SU-DHL-6 (cell line): ENCODE measurements at regions not wholly inside any gene's neighbourhood (a gene's known extent, or its start where the extent isn't known, plus 50 kb on each side); places are given as distances from the start of the nearest gene placed in this dataset.
"Not testable (repeated sequence)": the region's sequence is repeated elsewhere in the genome, so short reads cannot be mapped to it uniquely, and the experiment has no call there.

Experiments used
- H2AFZ ChIP-seq: fragments of 200-600 bp; sonication (generic); 2 replicates; pipeline ENCODE4 v1.6.1; 2014; ENCODE audit warnings: low read depth, mild to moderate bottlenecking, moderate library complexity, mixed read lengths, antibody characterized with exemption, low read length; ENCODE audit not compliant: severe bottlenecking
- H3F3A ChIP-seq: fragments of 200-600 bp; shearing (Covaris generic); 2 replicates; pipeline ENCODE4 v1.6.0; 2016; ENCODE audit warnings: antibody characterized with exemption, mild to moderate bottlenecking; ENCODE audit not compliant: insufficient read depth
- H3K27ac ChIP-seq: fragments of 200-600 bp; sonication (generic); 2 replicates; pipeline ENCODE4 v1.5.1; 2016; ENCODE audit warnings: low read depth, mild to moderate bottlenecking, low read length, moderate library complexity, mixed read lengths
- H3K27me3 ChIP-seq: fragments of 200-600 bp; sonication (generic), shearing (Covaris generic); 2 replicates; pipeline ENCODE4 v1.6.0; 2014; ENCODE audit warnings: mild to moderate bottlenecking, low read length
- H3K36me3 ChIP-seq: fragments of 200-600 bp; sonication (generic); 2 replicates; pipeline ENCODE4 v1.6.1; 2014; ENCODE audit warnings: mild to moderate bottlenecking, low read length, mixed read lengths
- H3K4me2 ChIP-seq: fragments of 300-600, 200-600 bp; shearing (Covaris generic), sonication (generic); 2 replicates; pipeline ENCODE4 v1.6.0; 2014; ENCODE audit warnings: low read length, low read depth, mild to moderate bottlenecking; ENCODE audit not compliant: poor library complexity, severe bottlenecking
- H3K4me3 ChIP-seq: fragments of 200-600 bp; sonication (generic); 2 replicates; pipeline ENCODE4 v1.5.1; 2014; ENCODE audit warnings: antibody characterized with exemption, low read length, mild to moderate bottlenecking, mixed read lengths; ENCODE audit not compliant: insufficient read depth, poor library complexity, severe bottlenecking
- H3K79me2 ChIP-seq: fragments of 200-600 bp; sonication (generic); 2 replicates; pipeline ENCODE4 v1.6.1; 2014; ENCODE audit warnings: mild to moderate bottlenecking, low read length, moderate library complexity; ENCODE audit not compliant: insufficient read depth
- H3K9ac ChIP-seq: fragments of 200-600 bp; sonication (generic); 2 replicates; pipeline ENCODE4 v1.7.0; 2014; ENCODE audit warnings: mild to moderate bottlenecking, low read length
- H3K9me2 ChIP-seq: fragments of 200-600 bp; sonication (generic); replicated peaks from 2 replicates; pipeline ENCODE4 v1.6.1; 2014; ENCODE audit warnings: low read length; ENCODE audit not compliant: insufficient read depth
- H3K9me3 ChIP-seq: fragments of 200-600 bp; sonication (generic); 2 replicates; pipeline ENCODE4 v1.6.1; 2014; ENCODE audit warnings: low read length, mixed read lengths; ENCODE audit not compliant: insufficient read depth
- H4K20me1 ChIP-seq: fragments of 200-600 bp; sonication (generic); 2 replicates; pipeline ENCODE4 v1.6.1; 2014; ENCODE audit warnings: low read depth, mild to moderate bottlenecking, antibody characterized with exemption, low read length, moderate library complexity, mixed read lengths
- CTCF ChIP-seq: fragments of 200-600 bp; sonication (generic); IDR thresholded peaks from one replicate; pipeline ENCODE4 v1.5.1; 2017; ENCODE audit warnings: antibody characterized with exemption, mild to moderate bottlenecking, low read length, moderate library complexity; ENCODE audit not compliant: insufficient read depth, poor library complexity, severe bottlenecking
- EZH2phosphoT487 ChIP-seq: fragments of 200-600 bp; sonication (generic), shearing (Covaris generic); conservative IDR thresholded peaks from 2 replicates; pipeline ENCODE4 v1.6.1; 2018; ENCODE audit warnings: mild to moderate bottlenecking, antibody characterized with exemption, low read length, moderate library complexity, mixed read lengths

DNA sequence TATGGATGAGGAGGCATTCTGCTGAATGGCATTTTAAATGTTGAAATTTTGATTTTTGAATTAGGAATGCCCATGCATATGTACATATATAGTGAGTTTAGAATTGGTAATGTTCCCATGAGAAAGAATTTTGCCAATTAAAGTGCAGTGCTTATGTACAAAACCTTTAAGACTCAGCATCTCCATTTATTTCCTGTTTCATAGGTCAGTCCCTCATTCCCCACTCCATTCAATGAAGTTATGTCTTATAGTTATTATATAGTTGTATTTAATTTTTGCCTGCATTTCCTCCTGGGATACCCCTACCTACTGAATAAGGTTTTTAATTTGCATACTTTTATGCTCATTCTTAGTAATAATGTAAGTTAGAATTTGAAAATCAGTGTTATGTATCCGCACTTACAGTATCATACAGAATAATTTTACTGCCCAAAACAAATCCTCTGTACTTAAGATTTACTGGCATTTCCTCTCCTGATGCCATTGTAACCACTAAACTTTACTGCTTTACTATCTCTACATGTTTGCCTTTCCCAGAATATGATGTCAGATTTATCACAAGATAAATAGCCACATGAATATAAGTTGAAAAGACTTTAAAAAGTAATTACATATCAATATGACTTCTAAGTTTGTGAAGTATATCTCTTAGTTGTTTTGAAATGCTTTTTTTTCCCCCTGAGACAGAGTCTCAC, 389.1 kb upstream of the NDN start:
- no peak for TF ChIP-seq EZH2phosphoT487
- TF ChIP-seq CTCF, result no peak
- Histone ChIP-seq H3K9me3 (no peaks in the 10 kb centered on the region), H3K27ac (no peak overlapping the region), H3K27me3 (no peaks in the 10 kb centered on the region), H3K4me2 (no peak overlapping the region), H2AFZ (no peak overlapping the region), H3K9me2 (no peaks in the 10 kb centered on the region), H3F3A (no peaks in the 10 kb centered on the region), H3K9ac (no peak overlapping the region), H3K4me3 (no peak overlapping the region), H3K79me2 (no peaks in the 10 kb centered on the region), H3K36me3 (no peaks in the 10 kb centered on the region), H4K20me1 (no peaks in the 10 kb centered on the region)

- no peaks in the 10 kb centered on the region for H3F3A ChIP-seq
- no peak overlapping the region for H2AFZ ChIP-seq
- no peak overlapping the region for H3K4me3 ChIP-seq
- H3K27me3 ChIP-seq, result no peaks in the 10 kb centered on the region
- no peaks in the 10 kb centered on the region for H4K20me1 ChIP-seq
- H3K36me3 ChIP-seq, result no peaks in the 10 kb centered on the region
- H3K9me2 ChIP-seq, result no peaks in the 10 kb centered on the region
- H3K27ac ChIP-seq, result no peak overlapping the region
- no peaks in the 10 kb centered on the region for H3K79me2 ChIP-seq
- no peak overlapping the region for H3K9ac ChIP-seq
- H3K9me3 ChIP-seq, result no peaks in the 10 kb centered on the region
- TF ChIP-seq EZH2phosphoT487 (no peak), CTCF (no peak)
- no peak overlapping the region for H3K4me2 ChIP-seq
These were observed 391.4 kb upstream of the NDN start for GRCh38 chr15:24078310-24079029.

GRCh38 chr15:24088941-24089340, 401.8 kb upstream of the NDN start:
- not testable (repeated sequence) for H3K9ac ChIP-seq, H2AFZ ChIP-seq, H3F3A ChIP-seq, H3K79me2 ChIP-seq, H3K36me3 ChIP-seq, H3K9me3 ChIP-seq, H3K27ac ChIP-seq, H3K9me2 ChIP-seq, H4K20me1 ChIP-seq, H3K4me2 ChIP-seq, H3K4me3 ChIP-seq, H3K27me3 ChIP-seq

DNA sequence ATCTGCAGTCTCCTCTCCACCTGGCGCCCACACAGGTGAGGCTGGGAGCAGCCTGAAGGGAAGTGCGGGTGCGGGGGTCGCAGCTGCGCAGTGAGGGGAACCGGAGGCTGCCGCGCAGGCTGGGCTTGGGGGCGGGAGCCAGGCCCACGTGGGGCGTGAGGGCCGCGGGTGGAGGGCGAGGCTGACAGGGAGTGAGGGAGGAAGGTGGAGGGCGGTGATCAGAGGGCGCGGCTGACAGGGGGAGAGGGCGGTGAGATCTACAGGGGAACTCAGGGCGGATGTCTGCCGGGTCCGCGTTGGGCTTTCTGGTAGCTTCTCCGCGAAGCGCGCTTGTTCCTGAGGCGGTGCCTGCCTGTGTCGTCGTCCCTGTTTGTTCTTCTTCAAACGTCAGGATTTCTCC, 414.4 kb upstream of the NDN start:
- not testable (repeated sequence) for H3K36me3 ChIP-seq, H3K27me3 ChIP-seq, H3K9me3 ChIP-seq, H3K9me2 ChIP-seq, H3K4me3 ChIP-seq, H3K79me2 ChIP-seq, H2AFZ ChIP-seq, H3K4me2 ChIP-seq, H4K20me1 ChIP-seq, H3F3A ChIP-seq, H3K27ac ChIP-seq, H3K9ac ChIP-seq

DNA sequence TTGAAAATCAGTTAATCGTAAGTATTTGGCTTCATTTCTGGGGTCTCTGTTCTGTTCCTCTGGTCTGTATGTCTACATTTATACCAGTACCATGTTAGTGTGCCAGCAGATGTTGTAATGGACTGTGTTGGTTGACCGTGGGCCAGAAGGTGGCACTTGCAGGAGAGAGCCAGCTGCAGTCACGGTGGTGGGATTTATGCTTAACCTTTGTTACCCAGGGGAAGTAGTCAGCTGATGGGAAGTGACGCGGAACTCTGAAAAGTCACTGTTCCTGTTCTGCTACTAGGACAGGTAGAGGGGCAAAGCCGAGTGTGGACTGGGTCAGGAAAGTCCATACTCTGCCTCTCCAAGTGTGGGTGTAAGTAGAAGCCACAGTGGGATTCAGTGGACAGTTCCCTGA, 420.4 kb upstream of the NDN start:
- H3K27me3 ChIP-seq, H3F3A ChIP-seq, H3K9me3 ChIP-seq, H3K79me2 ChIP-seq, H3K36me3 ChIP-seq, H3K4me3 ChIP-seq, H3K4me2 ChIP-seq, H4K20me1 ChIP-seq, H3K9me2 ChIP-seq, H3K27ac ChIP-seq, H2AFZ ChIP-seq, H3K9ac ChIP-seq: not testable (repeated sequence)

DNA sequence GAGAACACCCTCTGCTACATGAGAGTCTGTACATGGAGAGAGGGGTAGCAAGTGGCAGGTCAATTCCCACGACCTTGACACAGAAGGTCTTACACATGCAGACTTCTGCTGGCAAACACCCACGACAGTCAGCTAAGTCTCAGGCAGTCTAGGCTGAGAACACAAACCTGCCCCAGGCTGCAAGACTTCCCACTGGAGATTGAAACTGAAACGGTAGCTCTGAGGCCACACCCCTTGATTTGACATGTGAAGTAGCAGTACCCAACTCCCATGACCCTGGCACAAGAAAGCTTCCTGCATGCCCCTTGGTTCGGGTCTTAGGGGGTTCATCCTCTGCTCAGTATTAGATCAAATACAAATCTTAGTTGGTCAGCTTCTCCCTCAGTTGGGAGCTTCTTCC, 420.8 kb upstream of the NDN start:
- H3K27me3 ChIP-seq, H3K4me3 ChIP-seq, H3K27ac ChIP-seq, H3K9me2 ChIP-seq, H3K9me3 ChIP-seq, H3K4me2 ChIP-seq, H3F3A ChIP-seq, H4K20me1 ChIP-seq, H3K36me3 ChIP-seq, H2AFZ ChIP-seq, H3K9ac ChIP-seq, H3K79me2 ChIP-seq: not testable (repeated sequence)
